DOHH2 (cell line): ENCODE measurements at regions not wholly inside any gene's neighbourhood (a gene's known extent, or its start where the extent isn't known, plus 50 kb on each side); places are given as distances from the start of the nearest gene placed in this dataset.

Source experiments
- H3F3A ChIP-seq: fragments of 200-600 bp; sonication (generic), shearing (Covaris generic); 2 replicates; pipeline ENCODE4 v1.6.0; 2016; ENCODE audit warnings: antibody characterized with exemption, mild to moderate bottlenecking; ENCODE audit not compliant: control insufficient read depth, insufficient read depth
- H3K27ac ChIP-seq: fragments of 200-600 bp; sonication (generic); 2 replicates; pipeline ENCODE4 v1.5.1; 2014; ENCODE audit warnings: low read depth, mild to moderate bottlenecking, low read length, moderate library complexity
- H3K27me3 ChIP-seq: fragments of 200-600 bp; sonication (generic); 2 replicates; pipeline ENCODE4 v1.6.1; 2014; ENCODE audit warnings: mild to moderate bottlenecking, low read length, mixed read lengths; ENCODE audit not compliant: control insufficient read depth
- H3K36me3 ChIP-seq: fragments of 200-600 bp; sonication (generic); 2 replicates; pipeline ENCODE4 v1.6.1; 2014; ENCODE audit warnings: mild to moderate bottlenecking, low read length, moderate library complexity, mixed read lengths; ENCODE audit not compliant: control insufficient read depth
- H3K4me1 ChIP-seq: fragments of 200-600 bp; sonication (generic); 2 replicates; pipeline ENCODE4 v1.6.1; 2014; ENCODE audit warnings: mild to moderate bottlenecking, low read length, mixed read lengths; ENCODE audit not compliant: control insufficient read depth
- H3K4me2 ChIP-seq: fragments of 200-600 bp; sonication (generic); 2 replicates; pipeline ENCODE4 v1.6.0; 2014; ENCODE audit warnings: mild to moderate bottlenecking, low read length, moderate library complexity
- H3K4me3 ChIP-seq: fragments of 200-600 bp; sonication (generic); 2 replicates; pipeline ENCODE4 v1.5.1; 2014; ENCODE audit warnings: mild to moderate bottlenecking, low read length, mixed read lengths
- H3K79me2 ChIP-seq: fragments of 200-600 bp; sonication (generic); 2 replicates; pipeline ENCODE4 v1.6.1; 2014; ENCODE audit warnings: mild to moderate bottlenecking, low read length, mixed read lengths; ENCODE audit not compliant: control insufficient read depth
- H3K9me2 ChIP-seq: fragments of 200-600 bp; sonication (generic); replicated peaks from 2 replicates; pipeline ENCODE4 v1.6.1; 2014; ENCODE audit warnings: mild to moderate bottlenecking, low read length, mixed read lengths; ENCODE audit not compliant: control insufficient read depth
- H3K9me3 ChIP-seq: fragments of 200-600 bp; sonication (generic); 2 replicates; pipeline ENCODE4 v1.6.1; 2014; ENCODE audit warnings: antibody characterized with exemption, low read length, mixed read lengths; ENCODE audit not compliant: control insufficient read depth, insufficient read depth
- H4K20me1 ChIP-seq: fragments of 200-600 bp; sonication (generic); 2 replicates; pipeline ENCODE4 v1.6.0; 2014; ENCODE audit warnings: low read depth, mild to moderate bottlenecking, antibody characterized with exemption, low read length, moderate library complexity; ENCODE audit not compliant: control insufficient read depth, insufficient read depth
- EZH2phosphoT487 ChIP-seq: fragments of 200-600 bp; sonication (generic); IDR thresholded peaks from 2 replicates; pipeline ENCODE4 v1.6.1; 2017; ENCODE audit warnings: borderline replicate concordance, mild to moderate bottlenecking, antibody characterized with exemption, low read length, moderate library complexity, mixed read lengths
- TF ChIP-seq, protein P1 (sequence below): fragments of 200-600 bp; sonication (generic); IDR thresholded peaks from one replicate; pipeline ENCODE4 v1.5.1; 2014; ENCODE audit warnings: antibody characterized with exemption, mild to moderate bottlenecking, low read depth, low read length; ENCODE audit not compliant: poor library complexity, severe bottlenecking

DNA sequence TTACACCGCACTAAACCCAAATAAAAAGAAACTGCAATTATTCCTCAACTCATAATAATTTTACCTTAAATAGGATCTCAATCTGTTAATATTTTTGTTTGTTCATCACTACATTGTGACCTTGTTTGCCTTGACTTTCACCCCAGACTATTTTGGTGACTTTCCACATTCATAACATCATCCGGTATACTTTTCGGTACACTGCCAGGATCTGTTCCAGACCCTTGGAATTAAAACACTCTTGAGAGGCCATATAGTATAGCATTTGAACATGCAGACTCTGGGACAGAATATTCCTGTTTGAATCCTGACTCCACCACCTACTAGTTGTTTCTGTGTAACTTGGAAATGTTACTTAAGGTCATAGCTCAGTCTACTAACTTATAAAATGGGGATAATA is 577.4 kb downstream of the METTL4 start:
- no peaks in the 10 kb centered on the region for H3K9me3 ChIP-seq
- TF ChIP-seq, protein P1, sequence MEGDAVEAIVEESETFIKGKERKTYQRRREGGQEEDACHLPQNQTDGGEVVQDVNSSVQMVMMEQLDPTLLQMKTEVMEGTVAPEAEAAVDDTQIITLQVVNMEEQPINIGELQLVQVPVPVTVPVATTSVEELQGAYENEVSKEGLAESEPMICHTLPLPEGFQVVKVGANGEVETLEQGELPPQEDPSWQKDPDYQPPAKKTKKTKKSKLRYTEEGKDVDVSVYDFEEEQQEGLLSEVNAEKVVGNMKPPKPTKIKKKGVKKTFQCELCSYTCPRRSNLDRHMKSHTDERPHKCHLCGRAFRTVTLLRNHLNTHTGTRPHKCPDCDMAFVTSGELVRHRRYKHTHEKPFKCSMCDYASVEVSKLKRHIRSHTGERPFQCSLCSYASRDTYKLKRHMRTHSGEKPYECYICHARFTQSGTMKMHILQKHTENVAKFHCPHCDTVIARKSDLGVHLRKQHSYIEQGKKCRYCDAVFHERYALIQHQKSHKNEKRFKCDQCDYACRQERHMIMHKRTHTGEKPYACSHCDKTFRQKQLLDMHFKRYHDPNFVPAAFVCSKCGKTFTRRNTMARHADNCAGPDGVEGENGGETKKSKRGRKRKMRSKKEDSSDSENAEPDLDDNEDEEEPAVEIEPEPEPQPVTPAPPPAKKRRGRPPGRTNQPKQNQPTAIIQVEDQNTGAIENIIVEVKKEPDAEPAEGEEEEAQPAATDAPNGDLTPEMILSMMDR, result no peak
- no peak for TF ChIP-seq EZH2phosphoT487

DNA sequence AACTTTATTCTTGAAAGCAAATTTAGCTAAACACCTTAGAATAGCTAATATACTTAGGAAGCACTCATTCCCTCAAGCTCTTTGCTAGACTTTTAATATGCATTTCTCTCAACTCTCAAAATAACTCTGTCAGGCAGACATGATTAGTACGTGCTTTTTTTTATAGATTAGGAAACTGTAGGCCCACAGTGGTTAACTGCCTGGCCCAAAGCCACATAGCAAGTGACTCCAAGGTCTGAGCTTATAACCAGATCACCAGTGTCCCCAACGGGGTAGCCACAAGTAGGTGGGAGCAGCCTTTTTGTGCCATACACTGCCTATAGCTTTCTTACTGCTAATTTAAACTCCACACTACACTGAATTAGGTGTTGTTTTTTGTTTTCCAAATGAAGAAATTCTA is 576.8 kb downstream of the METTL4 start:
- no peaks in the 10 kb centered on the region for H3K79me2 ChIP-seq
- H3K27ac ChIP-seq, result no peak overlapping the region
- H3K36me3 ChIP-seq, result no peaks in the 10 kb centered on the region
- no peaks in the 10 kb centered on the region for H3K27me3 ChIP-seq
- TF ChIP-seq EZH2phosphoT487, result no peak
- TF ChIP-seq, protein P1, result no peak
- no peaks in the 10 kb centered on the region for H3F3A ChIP-seq
- H3K4me3 ChIP-seq, result no peak overlapping the region
- H3K4me2 ChIP-seq, result no peak overlapping the region
- no peaks in the 10 kb centered on the region for H3K9me2 ChIP-seq
- H3K4me1 ChIP-seq, result no peaks in the 10 kb centered on the region
- H4K20me1 ChIP-seq, result no peaks in the 10 kb centered on the region
- no peaks in the 10 kb centered on the region for H3K9me3 ChIP-seq

More for the DNA sequence above, 577.4 kb downstream of the METTL4 start:
- no peaks in the 10 kb centered on the region for H3F3A ChIP-seq
- H3K79me2 ChIP-seq, result no peaks in the 10 kb centered on the region
- H3K4me1 ChIP-seq, result no peaks in the 10 kb centered on the region
- no peaks in the 10 kb centered on the region for H3K36me3 ChIP-seq
- H3K4me2 ChIP-seq, result no peak overlapping the region
- H3K9me2 ChIP-seq, result no peaks in the 10 kb centered on the region
- no peak overlapping the region for H3K27ac ChIP-seq
- H3K4me3 ChIP-seq, result no peak overlapping the region
- H4K20me1 ChIP-seq, result no peaks in the 10 kb centered on the region
- no peaks in the 10 kb centered on the region for H3K27me3 ChIP-seq

DNA sequence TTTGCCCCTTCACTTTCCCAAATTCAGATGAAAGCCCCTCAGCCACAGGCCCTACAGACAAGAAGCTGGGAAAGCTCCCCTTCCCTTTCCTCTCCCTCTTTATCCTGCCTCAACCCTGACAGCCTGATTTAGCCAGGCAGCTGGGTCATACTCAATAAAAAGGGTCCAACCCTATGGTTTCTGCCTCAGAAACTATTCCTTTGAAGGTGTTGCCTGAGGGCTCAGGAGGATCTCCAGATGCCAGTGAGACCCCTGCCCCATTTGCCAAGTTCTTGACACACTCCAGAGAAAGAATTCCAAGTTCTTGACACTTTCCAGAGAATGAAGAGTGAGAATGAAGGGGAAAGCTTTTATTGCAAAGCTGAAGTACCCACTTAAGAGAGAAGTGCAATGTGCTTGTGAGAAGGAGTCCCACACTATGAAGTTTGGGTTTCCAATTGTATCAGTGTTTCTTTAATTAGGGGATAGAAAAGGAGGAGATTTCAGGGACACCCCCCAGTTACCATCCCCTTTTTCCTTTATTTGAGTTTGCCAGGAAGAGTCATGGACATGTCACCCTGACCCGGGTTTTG is 576.2 kb downstream of the METTL4 start:
- no peak for TF ChIP-seq EZH2phosphoT487
- TF ChIP-seq, protein P1, result no peak
- Histone ChIP-seq H3K4me2 (no peak overlapping the region), H3K27me3 (no peaks in the 10 kb centered on the region), H3F3A (no peaks in the 10 kb centered on the region), H3K9me3 (no peaks in the 10 kb centered on the region), H3K79me2 (no peaks in the 10 kb centered on the region), H3K27ac (no peak overlapping the region), H4K20me1 (no peaks in the 10 kb centered on the region), H3K36me3 (no peaks in the 10 kb centered on the region), H3K4me1 (no peaks in the 10 kb centered on the region), H3K4me3 (no peak overlapping the region), H3K9me2 (no peaks in the 10 kb centered on the region)

DNA sequence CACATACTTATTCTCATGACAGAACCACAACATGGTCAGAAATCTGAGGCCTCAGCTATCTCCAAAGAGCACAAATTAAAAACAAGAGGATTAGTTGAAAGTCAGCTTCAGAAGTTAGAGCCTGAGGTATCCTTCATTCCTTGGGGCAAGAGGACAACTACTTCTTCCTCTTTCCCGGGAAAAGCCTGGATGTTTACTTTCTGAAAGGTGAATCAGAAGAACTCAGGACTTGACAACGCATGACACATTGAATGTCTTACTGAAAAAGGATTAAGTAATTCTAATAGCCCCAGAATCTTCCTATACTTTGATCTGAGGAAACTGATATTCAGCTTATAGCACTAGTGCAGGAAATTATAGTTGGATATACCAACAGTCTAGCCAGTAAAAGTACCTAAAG is 573.2 kb downstream of the METTL4 start:
- Histone ChIP-seq H3K4me3 (no peak overlapping the region), H3K4me1 (no peaks in the 10 kb centered on the region), H3F3A (no peaks in the 10 kb centered on the region), H3K4me2 (no peak overlapping the region), H3K27ac (no peak overlapping the region), H4K20me1 (no peaks in the 10 kb centered on the region), H3K27me3 (no peaks in the 10 kb centered on the region), H3K36me3 (no peaks in the 10 kb centered on the region), H3K79me2 (no peaks in the 10 kb centered on the region), H3K9me3 (no peaks in the 10 kb centered on the region), H3K9me2 (no peaks in the 10 kb centered on the region)
- TF ChIP-seq, protein P1, result no peak
- TF ChIP-seq EZH2phosphoT487, result no peak
